HG03469 (cell line): ENCODE measurements at regions not wholly inside any gene's neighbourhood (a gene's known extent, or its start where the extent isn't known, plus 50 kb on each side); places are given as distances from the start of the nearest gene placed in this dataset.
"Not testable (repeated sequence)": the region's sequence is repeated elsewhere in the genome, so short reads cannot be mapped to it uniquely, and the experiment has no call there.

Source experiments
- ATAC-seq: cut with Tn5 transposase; IDR thresholded peaks from one replicate; pipeline ENCODE4 v1.9.1; 2021; ENCODE audit warnings: mild to moderate bottlenecking, moderate library complexity, moderate number of reproducible peaks; ENCODE audit not compliant: unreplicated experiment

DNA sequence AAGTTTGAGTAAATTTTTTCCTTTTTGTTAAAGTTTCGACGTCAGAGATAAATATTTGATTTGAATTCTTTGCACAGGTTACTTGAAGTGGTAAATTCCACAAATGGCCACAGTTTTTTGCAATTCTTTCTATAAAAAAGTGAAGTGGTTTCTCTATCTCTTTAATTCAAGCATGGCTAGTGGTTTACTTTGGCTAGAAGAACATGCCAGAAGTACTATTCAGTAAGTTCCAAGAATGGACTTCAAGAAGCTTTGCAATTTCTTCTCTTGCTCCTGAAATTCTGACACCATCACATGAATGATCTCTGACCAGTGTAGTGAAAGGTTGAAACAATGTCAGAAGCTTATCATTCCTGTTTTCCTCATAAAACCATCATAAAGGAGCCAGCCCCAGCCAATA lies 55.7 kb upstream of the RNPC3 start:
- no peak for ATAC-seq

DNA sequence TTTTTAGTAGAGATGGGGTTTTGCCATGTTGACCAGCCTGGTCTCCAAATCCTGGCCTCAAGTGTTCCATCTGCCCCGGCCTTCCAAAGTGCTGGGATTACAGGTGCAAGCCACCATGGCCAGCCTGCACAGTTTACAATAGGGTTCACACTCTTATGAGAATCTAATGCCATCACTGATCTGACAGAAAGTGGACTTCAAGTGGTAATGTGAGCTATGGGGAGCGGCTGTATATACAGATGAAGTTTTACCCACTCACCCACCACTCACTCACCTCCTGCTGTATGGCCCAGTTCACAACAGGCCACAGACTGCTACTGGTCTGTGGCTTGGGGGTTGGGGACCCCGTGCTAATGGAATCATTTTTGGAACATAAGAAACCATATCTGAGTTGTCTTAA lies 58.4 kb upstream of the RNPC3 start:
- no peak for ATAC-seq

GRCh38 chr1:103461161-103462105 lies 64.1 kb upstream of the RNPC3 start:
- ATAC-seq, result peak; percentile 88

DNA sequence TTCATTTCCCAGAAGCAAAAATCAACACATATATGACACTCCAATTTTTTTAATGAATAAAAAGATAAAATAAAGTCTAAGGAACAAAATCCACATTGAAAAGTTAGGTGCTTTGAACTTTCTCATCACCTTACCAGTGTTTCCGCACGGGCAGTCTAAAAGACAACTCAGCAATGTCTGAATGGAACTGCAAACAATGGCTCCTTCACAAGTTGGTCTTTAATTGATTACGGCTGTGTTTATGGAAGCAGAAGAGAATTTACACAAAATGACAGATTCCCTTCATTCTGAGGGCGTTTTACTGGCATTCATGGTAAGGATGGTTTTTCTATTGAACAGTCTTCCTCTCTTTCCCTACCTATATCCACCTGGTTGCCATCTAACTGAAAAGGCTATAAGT lies 65.0 kb upstream of the RNPC3 start:
- no peak for ATAC-seq

DNA sequence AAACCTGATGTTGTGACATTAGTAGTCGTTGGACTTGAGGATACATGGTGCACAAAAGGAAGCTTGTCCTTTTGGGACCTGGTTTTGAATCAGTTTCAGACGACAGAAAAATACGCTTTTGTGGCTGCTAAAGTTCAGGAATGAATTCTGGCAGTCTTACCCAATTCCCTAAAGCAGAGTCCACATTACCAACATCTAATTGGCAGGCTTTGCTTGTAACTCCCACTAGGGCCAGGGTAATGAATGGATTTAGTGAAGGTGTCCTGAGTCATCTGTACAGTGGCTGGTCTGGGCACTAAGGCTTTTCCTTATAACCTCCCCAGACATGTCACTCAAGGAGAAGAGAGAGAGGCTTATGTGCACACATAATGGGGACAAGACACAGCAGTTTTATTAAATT lies 66.2 kb upstream of the RNPC3 start:
- ATAC-seq, result no peak

GRCh38 chr1:103457886-103458455 lies 67.5 kb upstream of the RNPC3 start:
- ATAC-seq, result no peak

DNA sequence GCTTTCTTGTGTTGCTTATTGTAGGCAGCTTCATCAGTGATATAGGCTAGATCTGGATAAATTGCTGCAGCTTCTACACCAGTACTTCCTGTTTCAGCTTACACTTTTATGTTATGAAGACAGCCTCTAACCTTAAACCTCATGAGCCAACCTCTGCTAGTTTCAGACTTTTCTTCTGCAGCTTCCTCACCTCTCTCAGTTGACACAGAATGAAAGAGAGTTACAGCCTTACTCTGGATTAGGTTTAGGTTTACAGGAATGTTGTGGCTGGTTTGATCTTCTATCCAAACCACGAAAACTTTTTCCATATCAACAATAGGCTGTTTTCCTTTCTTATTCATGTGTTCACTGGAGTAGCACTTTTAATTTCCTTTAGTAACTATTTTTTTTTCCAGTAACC lies 76.9 kb upstream of the RNPC3 start:
- ATAC-seq, result no peak

GRCh38 chr1:103447471-103447870 lies 78.0 kb upstream of the RNPC3 start:
- no peak for ATAC-seq

DNA sequence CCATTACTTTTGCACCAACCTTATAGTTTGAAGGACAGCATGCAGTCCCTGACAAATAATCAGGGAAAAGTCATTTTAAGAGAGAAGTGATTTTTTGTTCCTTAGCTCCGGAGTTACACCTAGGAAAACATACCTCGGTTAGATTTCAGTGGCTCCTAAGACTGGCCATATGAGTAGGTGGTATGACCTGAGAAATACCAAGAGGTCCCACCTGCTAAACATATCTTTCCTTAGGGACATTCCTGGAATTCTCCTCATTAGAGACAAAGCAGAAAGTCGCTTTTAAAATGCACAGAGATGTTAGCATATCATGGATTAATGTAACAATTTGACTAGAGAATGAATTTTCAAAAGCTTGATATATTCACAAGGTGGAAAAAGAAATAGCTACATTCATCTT lies 84.2 kb upstream of the RNPC3 start:
- no peak for ATAC-seq

- ATAC-seq, result not testable (repeated sequence)
Measured at GRCh38 chr1:103436568-103437100, 88.9 kb upstream of the RNPC3 start.

- no peak for ATAC-seq
Measured at GRCh38 chr1:103435443-103435842, 90.1 kb upstream of the RNPC3 start.

DNA sequence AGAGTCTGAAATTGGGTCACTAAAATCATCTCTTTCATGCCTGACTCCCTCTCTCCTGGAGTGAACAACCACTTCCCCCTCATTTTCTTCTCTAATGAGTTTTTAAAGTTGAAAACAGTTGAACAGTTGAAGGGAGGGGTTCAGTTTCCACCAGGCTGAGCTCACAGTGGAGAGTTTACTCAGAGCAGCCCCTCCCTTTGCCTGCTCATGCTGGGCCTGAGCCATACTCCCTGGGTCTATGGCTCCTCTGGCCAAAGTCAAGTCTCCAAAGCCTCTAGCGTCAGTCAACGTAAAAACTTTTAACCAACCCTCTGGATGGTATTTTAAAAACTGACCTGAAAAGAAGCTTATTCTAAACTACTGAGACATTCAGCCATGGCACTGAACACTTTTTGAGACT lies 100.8 kb upstream of the RNPC3 start:
- no peak for ATAC-seq

DNA sequence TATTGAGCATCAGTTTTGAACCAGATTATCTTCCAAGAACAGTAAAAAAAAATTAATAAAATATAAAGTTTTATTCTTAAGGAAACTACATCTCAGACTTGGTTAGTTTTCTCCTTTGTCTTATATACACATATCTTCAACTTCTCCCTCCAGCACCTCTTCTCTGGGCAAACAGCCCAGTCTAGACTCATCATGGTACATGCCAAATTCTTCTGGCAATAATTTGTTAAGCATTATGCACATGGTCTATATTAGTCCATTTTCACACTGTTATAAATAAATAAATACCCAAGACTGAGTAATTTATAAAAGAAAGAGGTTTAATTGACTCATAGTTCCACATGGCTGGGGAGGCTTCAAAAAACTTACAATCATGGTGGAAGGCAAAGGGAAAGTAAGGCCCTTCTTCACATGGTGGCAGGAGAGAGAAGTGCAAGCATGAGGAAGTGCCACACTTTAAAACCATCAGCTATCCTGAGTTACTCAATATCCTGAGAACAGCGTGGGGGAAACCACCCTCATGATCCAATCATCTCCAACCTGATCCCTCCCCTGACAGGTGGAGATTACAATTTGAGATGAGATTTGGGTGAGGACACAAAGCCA lies 108.7 kb upstream of the RNPC3 start:
- ATAC-seq, result no peak

DNA sequence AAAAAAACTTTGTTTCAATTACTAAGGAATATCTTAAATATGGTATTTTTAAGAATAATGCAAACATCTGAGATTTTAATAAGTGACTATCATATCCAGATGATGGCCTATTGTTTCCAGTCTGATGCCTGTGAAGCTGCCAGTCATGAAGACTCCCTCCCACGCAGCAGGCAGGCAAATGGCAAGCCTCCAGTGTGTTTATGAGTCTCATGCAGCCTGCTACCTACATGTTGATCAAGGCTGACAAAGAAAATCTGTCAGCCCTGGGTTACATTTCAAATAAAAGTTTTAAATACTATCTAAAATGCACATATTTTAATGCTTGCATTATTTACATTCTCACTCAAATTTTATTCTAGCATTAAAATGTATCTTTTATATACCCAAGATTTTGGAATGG lies 137.6 kb upstream of the RNPC3 start:
- no peak for ATAC-seq

DNA sequence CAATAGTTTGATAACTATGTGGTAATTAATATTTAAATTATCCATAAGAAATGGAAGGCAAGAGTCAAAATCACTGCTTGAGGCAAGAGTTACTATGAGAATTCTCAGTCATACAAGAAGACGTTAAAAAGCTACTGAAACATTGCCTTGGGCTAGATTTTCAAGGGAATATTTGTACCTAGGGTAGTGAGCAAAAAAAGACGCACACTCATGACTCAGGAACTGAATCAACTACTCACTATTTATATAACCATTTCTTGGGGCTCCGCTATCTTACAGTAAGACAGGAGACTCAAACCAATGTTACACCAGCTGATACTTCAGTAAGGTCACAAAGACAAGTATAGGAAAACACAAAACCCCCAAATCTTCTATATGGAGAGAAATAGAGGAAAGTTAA lies 151.5 kb upstream of the RNPC3 start:
- ATAC-seq, result no peak

DNA sequence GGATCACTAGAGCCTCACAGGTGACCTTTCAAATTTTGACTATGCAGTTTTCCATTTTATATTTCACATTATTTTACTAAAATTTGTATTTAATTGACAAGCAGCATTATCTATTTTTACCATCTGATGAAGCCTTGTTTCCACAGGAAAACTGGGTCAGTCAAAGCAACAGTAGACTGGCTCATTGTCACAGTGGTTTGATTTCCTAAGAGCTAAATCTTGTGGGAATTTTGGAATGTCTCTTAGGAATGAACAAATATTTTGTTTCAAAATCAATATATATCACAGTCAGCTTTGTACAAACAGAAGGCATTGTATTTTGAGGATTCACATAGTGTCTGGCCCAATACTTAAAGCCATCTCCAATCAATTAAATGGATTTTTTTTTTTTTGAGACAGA lies 152.6 kb upstream of the RNPC3 start:
- no peak for ATAC-seq

DNA sequence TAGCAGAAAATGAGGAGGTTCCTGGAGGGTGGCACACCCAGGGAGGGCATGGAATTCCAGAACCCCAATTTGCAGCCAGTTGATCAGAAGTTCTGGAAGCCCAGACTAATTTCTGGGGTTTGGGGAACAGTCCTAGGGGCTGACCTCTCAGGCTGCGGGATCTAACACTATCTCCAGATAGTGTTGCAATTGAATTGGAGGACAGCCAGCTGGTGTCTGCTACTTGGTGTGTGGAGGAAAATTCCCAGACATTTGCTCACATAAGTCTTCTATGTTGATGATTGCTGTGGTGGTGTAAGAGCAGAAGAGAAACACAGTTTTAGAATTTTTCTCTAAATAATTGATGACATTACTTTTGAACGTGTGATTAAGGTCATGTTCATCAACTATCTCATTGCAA lies 154.3 kb upstream of the RNPC3 start:
- no peak for ATAC-seq

- no peak for ATAC-seq
Measured at GRCh38 chr1:103367186-103367585, 158.3 kb upstream of the RNPC3 start.

DNA sequence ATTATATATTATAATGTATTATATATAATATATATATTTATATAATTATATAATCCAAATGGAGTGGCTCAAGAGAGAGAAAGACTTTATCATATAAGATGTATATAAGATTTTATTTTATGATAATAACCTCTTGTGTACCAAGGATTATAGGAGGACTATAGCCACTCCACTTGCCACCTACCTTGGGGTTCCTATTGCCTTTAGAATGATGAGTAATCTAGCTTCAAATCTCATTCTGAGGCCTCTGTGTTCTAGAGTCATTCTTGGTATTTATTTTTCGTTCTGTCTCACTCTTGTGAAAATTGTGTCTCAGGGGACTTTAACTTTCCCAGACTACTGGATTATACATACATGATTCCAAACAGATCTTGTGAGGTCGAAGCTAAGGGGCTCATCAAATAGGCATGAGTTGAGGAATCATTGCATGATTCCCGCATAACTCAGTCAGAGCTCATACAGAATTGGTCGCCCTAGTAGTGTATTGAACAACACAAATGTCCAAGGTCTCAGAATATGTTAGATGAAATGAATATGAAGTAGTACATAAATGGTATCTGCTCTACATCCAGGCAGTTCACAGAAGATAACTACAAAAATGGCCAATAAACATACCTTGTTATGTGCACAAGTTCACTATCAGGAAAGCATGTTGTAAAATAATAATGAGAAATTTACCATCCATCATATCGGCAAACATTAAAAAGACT lies 159.5 kb upstream of the RNPC3 start:
- ATAC-seq, result no peak

DNA sequence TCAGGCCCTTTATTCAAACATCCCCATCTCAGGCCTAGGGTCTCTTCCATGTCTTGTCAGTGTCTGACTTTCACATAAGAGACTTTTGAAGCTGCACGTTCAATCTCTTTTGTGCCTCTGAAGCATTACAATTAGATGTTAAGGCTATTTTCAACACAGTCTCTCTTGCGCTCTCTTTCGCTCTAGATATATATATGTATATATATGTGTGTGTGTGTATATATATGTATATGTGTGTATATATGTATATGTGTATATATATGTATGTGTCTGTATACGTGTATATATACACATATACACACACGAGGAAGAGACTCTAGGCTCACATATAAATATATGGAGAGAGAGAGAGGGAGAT lies 162.5 kb upstream of the RNPC3 start:
- no peak for ATAC-seq

DNA sequence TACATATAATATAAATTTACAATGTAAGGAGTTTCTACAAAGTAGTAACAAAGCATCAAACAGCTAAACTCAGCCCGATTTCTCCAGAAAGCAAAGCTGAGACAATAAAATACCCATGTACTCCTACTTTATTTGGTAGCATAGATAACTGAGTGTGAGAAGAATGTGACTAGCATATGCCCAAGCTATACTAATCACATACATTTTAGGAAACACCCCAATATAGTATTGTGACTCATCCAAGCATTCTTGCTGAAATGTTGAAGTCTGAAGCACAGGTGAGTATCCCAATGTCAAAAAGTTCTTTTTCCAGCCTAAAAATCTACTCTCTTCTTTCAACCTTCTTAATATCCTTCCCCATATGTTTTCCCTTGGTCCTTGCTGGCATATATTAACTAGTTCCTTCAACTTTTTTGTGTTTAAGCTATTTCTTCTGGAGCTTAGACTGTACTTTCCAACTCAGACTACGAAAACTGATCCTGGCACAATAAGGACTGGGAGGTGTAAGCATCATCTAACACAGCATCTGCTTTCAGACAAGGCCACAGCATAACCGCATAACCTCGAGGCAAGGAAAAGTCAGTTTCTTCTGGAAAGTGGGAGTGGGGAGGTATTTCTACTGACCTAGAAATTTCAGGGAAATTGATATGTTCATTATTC lies 163.0 kb upstream of the RNPC3 start:
- no peak for ATAC-seq
